ENCODE measurements at regions not wholly inside any gene's neighbourhood (a gene's known extent, or its start where the extent isn't known, plus 50 kb on each side); places are given as distances from the start of the nearest gene placed in this dataset.

GRCh38 chr10:31689233-31689632 lies 239.4 kb downstream of the ARHGAP12 start:
- H3K9ac ChIP-seq (ENCODE audit: low read depth in 1 of 2, low read length in 2 of 2): no peak overlapping the region
- H3K4me3 ChIP-seq (ENCODE audit: low read length in 2 of 2): no peak overlapping the region
- no peaks in the 10 kb centered on the region for H3K36me3 ChIP-seq (ENCODE audit: control insufficient read depth in 2 of 2, insufficient read depth in 2 of 2, low read length in 2 of 2)
- no peaks in the 10 kb centered on the region for H3K27me3 ChIP-seq (ENCODE audit: control insufficient read depth in 2 of 2, insufficient read depth in 2 of 2, low read length in 2 of 2)
- peaks cover 0 to 5% of the 10 kb centered on the region in 2 donors for H3K9me3 ChIP-seq (ENCODE audit: control insufficient read depth in 2 of 2, low read length in 2 of 2)
- H3K27ac ChIP-seq (ENCODE audit: low read depth in 2 of 2, low read length in 2 of 2): no peak overlapping the region
- no peaks in the 10 kb centered on the region for H3K4me1 ChIP-seq (ENCODE audit: control insufficient read depth in 2 of 2, insufficient read depth in 2 of 2, low read length in 2 of 2)

DNA sequence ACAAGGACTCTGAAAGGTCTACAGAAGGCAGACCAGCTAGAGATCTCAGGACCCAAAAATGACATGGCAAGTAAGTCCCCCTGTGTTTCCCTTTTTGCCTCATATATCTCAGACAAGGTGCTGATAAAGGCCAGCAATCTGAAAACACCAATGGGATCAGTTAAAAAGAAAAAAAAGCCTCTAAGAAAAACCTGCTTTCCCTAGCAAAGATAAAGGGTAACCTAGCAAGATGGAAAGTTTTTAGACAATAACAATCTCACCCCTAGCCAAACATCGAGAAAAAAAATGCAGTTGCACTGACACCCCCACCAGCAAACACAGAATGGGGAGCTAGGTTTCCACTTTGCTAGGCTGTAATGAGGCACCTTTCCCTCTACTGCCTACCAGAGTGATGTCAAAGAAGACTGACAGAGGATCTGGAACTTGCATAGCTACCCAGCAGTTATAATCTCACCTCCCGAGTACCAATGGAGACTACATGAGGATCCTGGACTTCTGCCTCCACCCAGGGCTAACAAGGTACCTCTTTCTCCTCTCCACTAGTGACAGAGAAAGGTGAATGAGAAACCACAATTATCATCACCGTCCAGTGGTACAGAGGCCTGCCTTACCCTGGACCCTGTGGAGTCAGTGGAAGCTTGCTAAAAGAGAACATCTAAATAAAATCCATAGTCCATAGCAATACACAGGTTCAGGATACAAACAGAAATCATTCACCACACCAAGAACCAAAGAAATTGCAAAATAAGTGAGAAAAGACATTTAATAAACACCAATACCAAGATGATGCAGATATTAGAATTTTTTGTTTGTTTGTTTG lies 240.8 kb downstream of the ARHGAP12 start:
- no peak overlapping the region for H3K27ac ChIP-seq (ENCODE audit: low read depth in 2 of 2, low read length in 2 of 2)
- H3K4me3 ChIP-seq (ENCODE audit: low read length in 2 of 2): no peak overlapping the region
- H3K27me3 ChIP-seq (ENCODE audit: control insufficient read depth in 2 of 2, insufficient read depth in 2 of 2, low read length in 2 of 2): no peaks in the 10 kb centered on the region
- no peaks in the 10 kb centered on the region for H3K4me1 ChIP-seq (ENCODE audit: control insufficient read depth in 2 of 2, insufficient read depth in 2 of 2, low read length in 2 of 2)
- no peak overlapping the region for H3K9ac ChIP-seq (ENCODE audit: low read depth in 1 of 2, low read length in 2 of 2)
- H3K36me3 ChIP-seq (ENCODE audit: control insufficient read depth in 2 of 2, insufficient read depth in 2 of 2, low read length in 2 of 2): no peaks in the 10 kb centered on the region
- peaks cover 0 to 7% of the 10 kb centered on the region in 2 donors for H3K9me3 ChIP-seq (ENCODE audit: control insufficient read depth in 2 of 2, low read length in 2 of 2)

DNA sequence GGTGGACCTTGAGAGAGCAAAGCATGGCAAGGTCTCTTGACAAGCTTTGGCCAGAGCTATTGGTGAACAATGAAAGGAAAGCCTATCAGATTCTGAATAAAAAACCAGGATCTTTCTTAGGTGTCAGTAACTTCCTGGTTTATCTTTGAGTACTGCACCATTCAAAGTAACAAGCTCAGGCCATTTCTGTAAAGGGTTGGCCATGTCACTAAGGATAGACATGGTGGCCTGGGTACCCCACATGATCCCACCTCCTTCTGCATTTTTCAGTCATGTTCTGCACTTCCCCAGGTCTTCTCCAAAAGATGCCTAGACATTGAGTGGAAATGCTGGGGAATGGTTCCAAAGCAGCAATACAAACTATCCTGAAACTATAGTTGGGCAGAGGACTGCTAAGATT lies 242.0 kb downstream of the ARHGAP12 start:
- Histone ChIP-seq H3K27ac (ENCODE audit: low read depth in 2 of 2, low read length in 2 of 2) (no peak overlapping the region), H3K36me3 (ENCODE audit: control insufficient read depth in 2 of 2, insufficient read depth in 2 of 2, low read length in 2 of 2) (no peaks in the 10 kb centered on the region), H3K9ac (ENCODE audit: low read depth in 1 of 2, low read length in 2 of 2) (no peak overlapping the region), H3K4me1 (ENCODE audit: control insufficient read depth in 2 of 2, insufficient read depth in 2 of 2, low read length in 2 of 2) (no peaks in the 10 kb centered on the region), H3K4me3 (ENCODE audit: low read length in 2 of 2) (no peak overlapping the region), H3K9me3 (ENCODE audit: control insufficient read depth in 2 of 2, low read length in 2 of 2) (peaks cover 0 to 10% of the 10 kb centered on the region in 2 donors), H3K27me3 (ENCODE audit: control insufficient read depth in 2 of 2, insufficient read depth in 2 of 2, low read length in 2 of 2) (no peaks in the 10 kb centered on the region)

- Histone ChIP-seq H3K9me3 (ENCODE audit: control insufficient read depth in 2 of 2, low read length in 2 of 2) (peaks cover 0 to 7% of the 10 kb centered on the region in 2 donors), H3K4me3 (ENCODE audit: low read length in 2 of 2) (no peak overlapping the region), H3K27ac (ENCODE audit: low read depth in 2 of 2, low read length in 2 of 2) (no peak overlapping the region), H3K36me3 (ENCODE audit: control insufficient read depth in 2 of 2, insufficient read depth in 2 of 2, low read length in 2 of 2) (no peaks in the 10 kb centered on the region), H3K4me1 (ENCODE audit: control insufficient read depth in 2 of 2, insufficient read depth in 2 of 2, low read length in 2 of 2) (no peaks in the 10 kb centered on the region), H3K9ac (ENCODE audit: low read depth in 1 of 2, low read length in 2 of 2) (no peak overlapping the region), H3K27me3 (ENCODE audit: control insufficient read depth in 2 of 2, insufficient read depth in 2 of 2, low read length in 2 of 2) (no peaks in the 10 kb centered on the region)
Measured at GRCh38 chr10:31683682-31684081, 244.9 kb downstream of the ARHGAP12 start.

- no peaks in the 10 kb centered on the region for H3K4me1 ChIP-seq (ENCODE audit: control insufficient read depth in 2 of 2, insufficient read depth in 2 of 2, low read length in 2 of 2)
- H3K9me3 ChIP-seq (ENCODE audit: control insufficient read depth in 2 of 2, low read length in 2 of 2): peaks cover 0 to 7% of the 10 kb centered on the region in 2 donors
- no peaks in the 10 kb centered on the region for H3K27me3 ChIP-seq (ENCODE audit: control insufficient read depth in 2 of 2, insufficient read depth in 2 of 2, low read length in 2 of 2)
- H3K36me3 ChIP-seq (ENCODE audit: control insufficient read depth in 2 of 2, insufficient read depth in 2 of 2, low read length in 2 of 2): no peaks in the 10 kb centered on the region
- H3K4me3 ChIP-seq (ENCODE audit: low read length in 2 of 2): no peak overlapping the region
- H3K9ac ChIP-seq (ENCODE audit: low read depth in 1 of 2, low read length in 2 of 2): no peak overlapping the region
- H3K27ac ChIP-seq (ENCODE audit: low read depth in 2 of 2, low read length in 2 of 2): no peak overlapping the region
Measured at GRCh38 chr10:31679936-31680335, 248.7 kb downstream of the ARHGAP12 start.

DNA sequence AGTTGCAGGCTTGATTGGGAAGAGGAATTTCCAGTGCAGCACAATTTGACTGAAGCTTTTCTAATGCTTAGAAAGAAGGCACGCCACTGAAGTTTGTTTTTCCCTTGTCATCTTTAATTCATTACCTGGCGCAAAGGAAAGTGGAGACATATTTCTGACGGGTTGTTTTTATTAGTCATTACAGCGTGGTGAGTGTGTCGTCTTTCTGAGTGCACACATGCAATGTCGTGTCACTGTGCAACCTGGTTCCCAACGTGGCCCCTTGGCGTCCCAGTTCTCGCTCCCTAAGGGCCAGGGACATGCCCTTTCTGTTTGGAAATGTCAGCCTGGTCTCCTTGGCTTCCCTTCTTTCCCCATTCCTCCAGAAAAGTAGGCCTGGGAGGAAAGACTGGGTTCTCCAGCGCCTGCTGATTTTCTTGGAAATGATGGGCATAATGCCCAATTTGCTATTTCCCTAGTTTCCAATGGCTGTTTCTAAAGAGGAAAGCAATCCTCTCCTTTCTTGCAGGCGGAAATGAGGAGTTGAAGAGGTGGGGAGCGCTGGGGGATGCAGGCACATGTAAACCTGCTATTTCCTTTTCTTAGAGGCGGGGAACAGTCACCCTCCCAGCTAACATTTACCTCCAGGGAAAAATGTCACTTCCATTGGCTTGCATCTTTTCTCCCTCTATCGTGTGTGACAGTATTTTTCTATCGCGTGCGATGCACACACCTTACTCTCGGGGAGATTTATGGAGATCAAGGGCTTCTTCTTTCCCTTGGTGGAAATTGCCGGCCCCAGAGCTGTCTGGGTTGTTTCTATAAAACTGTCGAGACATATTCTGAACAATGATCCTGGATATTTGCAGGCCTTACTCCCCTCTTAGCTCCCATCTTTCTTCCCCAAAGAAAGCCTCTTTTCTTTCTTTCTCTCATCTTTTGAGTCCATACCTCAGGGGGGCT lies 249.8 kb downstream of the ARHGAP12 start:
- H3K9ac ChIP-seq (ENCODE audit: low read depth in 1 of 2, low read length in 2 of 2): no peak overlapping the region
- H3K27me3 ChIP-seq (ENCODE audit: control insufficient read depth in 2 of 2, insufficient read depth in 2 of 2, low read length in 2 of 2): no peaks in the 10 kb centered on the region
- H3K4me1 ChIP-seq (ENCODE audit: control insufficient read depth in 2 of 2, insufficient read depth in 2 of 2, low read length in 2 of 2): no peaks in the 10 kb centered on the region
- peaks cover 0 to 3% of the 10 kb centered on the region in 2 donors for H3K9me3 ChIP-seq (ENCODE audit: control insufficient read depth in 2 of 2, low read length in 2 of 2)
- H3K27ac ChIP-seq (ENCODE audit: low read depth in 2 of 2, low read length in 2 of 2): no peak overlapping the region
- no peak overlapping the region for H3K4me3 ChIP-seq (ENCODE audit: low read length in 2 of 2)
- no peaks in the 10 kb centered on the region for H3K36me3 ChIP-seq (ENCODE audit: control insufficient read depth in 2 of 2, insufficient read depth in 2 of 2, low read length in 2 of 2)

GRCh38 chr10:31678139-31678536 lies 250.5 kb downstream of the ARHGAP12 start:
- Histone ChIP-seq H3K9me3 (ENCODE audit: control insufficient read depth in 2 of 2, low read length in 2 of 2) (peaks cover 0 to 3% of the 10 kb centered on the region in 2 donors), H3K36me3 (ENCODE audit: control insufficient read depth in 2 of 2, insufficient read depth in 2 of 2, low read length in 2 of 2) (no peaks in the 10 kb centered on the region), H3K9ac (ENCODE audit: low read depth in 1 of 2, low read length in 2 of 2) (no peak overlapping the region), H3K4me3 (ENCODE audit: low read length in 2 of 2) (no peak overlapping the region), H3K27ac (ENCODE audit: low read depth in 2 of 2, low read length in 2 of 2) (no peak overlapping the region), H3K27me3 (ENCODE audit: control insufficient read depth in 2 of 2, insufficient read depth in 2 of 2, low read length in 2 of 2) (no peaks in the 10 kb centered on the region), H3K4me1 (ENCODE audit: control insufficient read depth in 2 of 2, insufficient read depth in 2 of 2, low read length in 2 of 2) (no peaks in the 10 kb centered on the region)

GRCh38 chr10:31677195-31678138 lies 251.2 kb downstream of the ARHGAP12 start:
- H3K36me3 ChIP-seq (ENCODE audit: control insufficient read depth in 2 of 2, insufficient read depth in 2 of 2, low read length in 2 of 2): no peaks in the 10 kb centered on the region
- H3K4me1 ChIP-seq (ENCODE audit: control insufficient read depth in 2 of 2, insufficient read depth in 2 of 2, low read length in 2 of 2): no peaks in the 10 kb centered on the region
- no peaks in the 10 kb centered on the region for H3K9me3 ChIP-seq (ENCODE audit: control insufficient read depth in 2 of 2, low read length in 2 of 2)
- H3K4me3 ChIP-seq (ENCODE audit: low read length in 2 of 2): no peak overlapping the region
- H3K27me3 ChIP-seq (ENCODE audit: control insufficient read depth in 2 of 2, insufficient read depth in 2 of 2, low read length in 2 of 2): no peaks in the 10 kb centered on the region
- H3K9ac ChIP-seq (ENCODE audit: low read depth in 1 of 2, low read length in 2 of 2): no peak overlapping the region
- no peak overlapping the region for H3K27ac ChIP-seq (ENCODE audit: low read depth in 2 of 2, low read length in 2 of 2)

- Histone ChIP-seq H3K36me3 (ENCODE audit: control insufficient read depth in 2 of 2, insufficient read depth in 2 of 2, low read length in 2 of 2) (no peaks in the 10 kb centered on the region), H3K4me1 (ENCODE audit: control insufficient read depth in 2 of 2, insufficient read depth in 2 of 2, low read length in 2 of 2) (no peaks in the 10 kb centered on the region), H3K9me3 (ENCODE audit: control insufficient read depth in 2 of 2, low read length in 2 of 2) (no peaks in the 10 kb centered on the region), H3K9ac (ENCODE audit: low read depth in 1 of 2, low read length in 2 of 2) (no peak overlapping the region), H3K27ac (ENCODE audit: low read depth in 2 of 2, low read length in 2 of 2) (no peak overlapping the region), H3K27me3 (ENCODE audit: control insufficient read depth in 2 of 2, insufficient read depth in 2 of 2, low read length in 2 of 2) (no peaks in the 10 kb centered on the region), H3K4me3 (ENCODE audit: low read length in 2 of 2) (no peak overlapping the region)
Measured at GRCh38 chr10:31675726-31676125, 252.9 kb downstream of the ARHGAP12 start.

Data from mucosa of rectum (tissue), 2 donors.